Common myeloid progenitor, CD34-positive (primary cell): ENCODE measurements at regions not wholly inside any gene's neighbourhood (a gene's known extent, or its start where the extent isn't known, plus 50 kb on each side); places are given as distances from the start of the nearest gene placed in this dataset.
"Not testable (repeated sequence)": the region's sequence is repeated elsewhere in the genome, so short reads cannot be mapped to it uniquely, and the experiment has no call there.

Experiments used
- CTCF ChIA-PET: fragments of 350-600 bp; sonication (Branson Sonifier 250); formaldehyde crosslinking; loops from one replicate; lab custom pipeline; 2021; ENCODE audit warnings: antibody characterized with exemption; lab: Charles Lee
- POLR2A ChIA-PET: fragments of 350-600 bp; sonication (Branson Sonifier 250); formaldehyde crosslinking; loops from one replicate; lab custom pipeline; 2021; ENCODE audit warnings: antibody characterized with exemption; lab: Charles Lee
- DNase-seq, 3 donors: peaks; one replicate each; pipeline versions ENCODE4 v3.0.0 to v3.0.0-alpha.2; 2013
- H3K27ac ChIP-seq, 2 experiments: 1 replicate in 1 of 2; 2 replicates in 1 of 2; pipeline ENCODE4 v1.7.0; 2013; ENCODE audit warnings: inconsistent platforms in 2 of 2, low read length in 2 of 2, mild to moderate bottlenecking in 2 of 2, low read depth in 1 of 2, moderate library complexity in 1 of 2; ENCODE audit not compliant: severe bottlenecking in 2 of 2, insufficient read depth in 1 of 2, poor library complexity in 1 of 2
- H3K27me3 ChIP-seq, 5 experiments: replicated peaks in 2 of 5; 1 replicate in 3 of 5; 2 replicates in 2 of 5; pipeline versions ENCODE4 v1.6.1 to v1.7.0; 2013; ENCODE audit warnings: low read length in 4 of 5, mild to moderate bottlenecking in 2 of 5, moderate library complexity in 2 of 5, inconsistent platforms in 1 of 5; ENCODE audit not compliant: insufficient read depth in 5 of 5, control insufficient read depth in 4 of 5
- H3K36me3 ChIP-seq, 4 experiments: 1 replicate in 2 of 4; 2 replicates in 2 of 4; pipeline versions ENCODE4 v1.6.1 to v1.7.0; 2013; ENCODE audit warnings: low read length in 3 of 4, control low read depth in 1 of 4, mild to moderate bottlenecking in 1 of 4; ENCODE audit not compliant: control insufficient read depth in 4 of 4, insufficient read depth in 4 of 4
- H3K4me1 ChIP-seq, 4 experiments: 1 replicate in 3 of 4; 2 replicates in 1 of 4; pipeline versions ENCODE4 v1.6.1 to v1.7.1; 2013; ENCODE audit warnings: low read length in 3 of 4, mild to moderate bottlenecking in 3 of 4, control low read depth in 1 of 4, inconsistent platforms in 1 of 4, moderate library complexity in 1 of 4; ENCODE audit not compliant: control insufficient read depth in 4 of 4, insufficient read depth in 4 of 4; ENCODE audit errors: control extremely low read depth in 1 of 4
- H3K4me3 ChIP-seq, 7 experiments: 1 replicate in 4 of 7; 2 replicates in 3 of 7; pipeline versions ENCODE4 v1.5.1 to v1.7.0; 2013; ENCODE audit warnings: mild to moderate bottlenecking in 7 of 7, low read length in 6 of 7, moderate library complexity in 6 of 7, inconsistent platforms in 2 of 7, low read depth in 2 of 7, control low read depth in 1 of 7; ENCODE audit not compliant: insufficient read depth in 4 of 7, control insufficient read depth in 1 of 7; ENCODE audit errors: extremely low read depth in 1 of 7
- H3K9me3 ChIP-seq, 5 experiments: 1 replicate in 4 of 5; 2 replicates in 1 of 5; pipeline versions ENCODE4 v1.6.1 to v1.7.1; 2013; ENCODE audit warnings: low read length in 4 of 5, mild to moderate bottlenecking in 2 of 5, inconsistent platforms in 1 of 5, low read depth in 1 of 5, moderate library complexity in 1 of 5; ENCODE audit not compliant: control insufficient read depth in 4 of 5, insufficient read depth in 2 of 5; ENCODE audit errors: control extremely low read depth in 1 of 5
- WGBS: methylation state at CpG from one replicate; pipeline ENCODE4 v1.1.5; 2013; ENCODE audit not compliant: insufficient coverage; 5-methylcytosine and 5-hydroxymethylcytosine counted together

GRCh38 chr2:95760806-95761525 lies 169.2 kb downstream of the TRIM43 start:
- POLR2A ChIA-PET, result no interaction called here
- no peak overlapping the region for H3K27ac ChIP-seq
- 99% methylated on average over 10 of the region's 11 CpGs for WGBS

DNA sequence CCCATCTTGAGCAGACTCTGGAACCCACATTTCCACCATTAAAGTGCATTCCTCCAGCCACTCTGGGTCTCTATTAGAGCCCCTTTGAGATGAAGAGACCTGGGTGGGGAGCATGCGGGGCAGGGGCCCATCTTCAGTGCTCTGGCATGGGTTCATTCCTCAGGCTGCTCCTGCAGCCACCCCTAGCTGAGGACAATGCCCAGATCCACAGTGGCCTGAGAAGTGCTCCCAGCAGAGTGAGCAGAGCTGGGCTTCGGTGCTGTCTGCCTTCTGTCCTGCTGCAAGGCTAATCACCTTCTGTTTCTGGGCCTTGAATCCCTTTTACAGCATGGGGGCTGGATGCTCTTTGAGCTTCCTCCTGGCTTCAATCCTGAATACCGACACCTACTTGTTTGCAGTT lies 169.8 kb downstream of the TRIM43 start:
- Histone ChIP-seq H3K4me3 (no peak overlapping the region), H3K27ac (no peak overlapping the region), H3K9me3 (no peaks in the 10 kb centered on the region), H3K36me3 (no peaks in the 10 kb centered on the region), H3K27me3 (no peaks in the 10 kb centered on the region), H3K4me1 (no peaks in the 10 kb centered on the region)
- CTCF ChIA-PET, result no interaction called here
- DNase-seq, result no peak
- 93% methylated on average over 3 of the region's 3 CpGs for WGBS
- POLR2A ChIA-PET, result no interaction called here

More at GRCh38 chr2:95760806-95761525, 169.2 kb downstream of the TRIM43 start:
- H3K9me3 ChIP-seq, result no peaks in the 10 kb centered on the region
- no peak overlapping the region for H3K4me3 ChIP-seq
- H3K4me1 ChIP-seq, result no peaks in the 10 kb centered on the region
- H3K36me3 ChIP-seq, result no peaks in the 10 kb centered on the region
- H3K27me3 ChIP-seq, result no peaks in the 10 kb centered on the region
- CTCF ChIA-PET, result no interaction called here
- no peak for DNase-seq

DNA sequence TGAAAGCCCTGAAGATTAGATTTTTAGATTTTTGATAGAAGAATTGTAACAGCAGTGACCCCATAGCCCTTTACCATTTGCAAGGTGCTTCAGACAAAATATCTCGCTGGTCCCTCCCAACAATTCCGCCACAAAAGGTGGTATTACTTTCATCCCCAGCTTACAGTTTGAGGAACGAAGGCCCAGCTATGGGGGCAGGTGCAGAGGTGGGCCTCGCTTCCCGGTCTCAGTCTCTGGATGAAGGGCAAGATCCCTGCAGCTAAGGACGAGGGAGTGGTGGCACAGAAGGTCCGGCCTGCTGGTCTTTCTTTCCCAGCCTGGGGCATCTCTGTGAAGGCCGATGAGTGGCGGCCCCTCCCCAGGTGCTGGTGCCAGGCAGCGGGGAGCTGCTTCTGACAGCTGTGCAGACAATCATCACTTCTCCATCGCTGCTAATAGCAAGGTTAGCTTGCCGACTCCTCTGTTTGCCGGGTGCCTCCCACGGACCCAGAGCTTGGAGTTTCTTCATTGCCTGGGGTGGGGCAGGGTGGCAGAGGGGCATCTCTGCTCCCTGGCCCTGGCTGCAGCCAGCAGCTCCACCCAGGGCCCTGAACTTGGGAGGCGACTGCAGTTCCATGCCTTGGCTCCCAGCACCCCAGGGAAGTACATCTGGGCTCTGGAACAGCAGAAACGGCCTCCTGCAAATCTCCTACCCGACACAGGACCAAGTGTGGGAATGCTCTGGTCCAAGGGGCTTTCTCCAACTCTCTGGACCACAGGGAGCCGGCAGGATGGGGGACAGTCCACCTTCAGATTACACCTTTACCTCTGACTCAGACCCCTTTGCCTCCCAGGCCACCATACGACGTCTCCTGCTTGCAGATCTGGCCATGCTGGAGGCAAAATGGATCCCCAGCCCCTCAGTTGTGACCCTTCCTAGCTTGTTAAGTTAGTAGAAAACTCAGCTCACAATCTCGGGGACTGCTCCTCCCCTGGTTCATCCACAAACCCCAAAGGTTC lies 170.5 kb downstream of the TRIM43 start:
- H3K27me3 ChIP-seq, H3K9me3 ChIP-seq, CTCF ChIA-PET, POLR2A ChIA-PET, H3K4me1 ChIP-seq, DNase-seq, H3K36me3 ChIP-seq, H3K4me3 ChIP-seq, H3K27ac ChIP-seq: not testable (repeated sequence)
- 96% methylated on average over 13 of the region's 21 CpGs for WGBS

GRCh38 chr2:95763074-95763473 lies 171.3 kb downstream of the TRIM43 start:
- POLR2A ChIA-PET, H3K4me3 ChIP-seq: not testable (repeated sequence)
- WGBS, result 92% methylated on average over 2 of the region's 6 CpGs

GRCh38 chr2:95764966-95765365 lies 173.2 kb downstream of the TRIM43 start:
- H3K9me3 ChIP-seq, CTCF ChIA-PET, POLR2A ChIA-PET, H3K4me3 ChIP-seq, H3K4me1 ChIP-seq, H3K36me3 ChIP-seq, H3K27me3 ChIP-seq, DNase-seq, H3K27ac ChIP-seq: not testable (repeated sequence)
- 81% methylated on average over 3 of the region's 6 CpGs for WGBS

More at GRCh38 chr2:95763074-95763473, 171.3 kb downstream of the TRIM43 start:
- H3K36me3 ChIP-seq, H3K27ac ChIP-seq, CTCF ChIA-PET, H3K27me3 ChIP-seq, DNase-seq, H3K9me3 ChIP-seq, H3K4me1 ChIP-seq: not testable (repeated sequence)

DNA sequence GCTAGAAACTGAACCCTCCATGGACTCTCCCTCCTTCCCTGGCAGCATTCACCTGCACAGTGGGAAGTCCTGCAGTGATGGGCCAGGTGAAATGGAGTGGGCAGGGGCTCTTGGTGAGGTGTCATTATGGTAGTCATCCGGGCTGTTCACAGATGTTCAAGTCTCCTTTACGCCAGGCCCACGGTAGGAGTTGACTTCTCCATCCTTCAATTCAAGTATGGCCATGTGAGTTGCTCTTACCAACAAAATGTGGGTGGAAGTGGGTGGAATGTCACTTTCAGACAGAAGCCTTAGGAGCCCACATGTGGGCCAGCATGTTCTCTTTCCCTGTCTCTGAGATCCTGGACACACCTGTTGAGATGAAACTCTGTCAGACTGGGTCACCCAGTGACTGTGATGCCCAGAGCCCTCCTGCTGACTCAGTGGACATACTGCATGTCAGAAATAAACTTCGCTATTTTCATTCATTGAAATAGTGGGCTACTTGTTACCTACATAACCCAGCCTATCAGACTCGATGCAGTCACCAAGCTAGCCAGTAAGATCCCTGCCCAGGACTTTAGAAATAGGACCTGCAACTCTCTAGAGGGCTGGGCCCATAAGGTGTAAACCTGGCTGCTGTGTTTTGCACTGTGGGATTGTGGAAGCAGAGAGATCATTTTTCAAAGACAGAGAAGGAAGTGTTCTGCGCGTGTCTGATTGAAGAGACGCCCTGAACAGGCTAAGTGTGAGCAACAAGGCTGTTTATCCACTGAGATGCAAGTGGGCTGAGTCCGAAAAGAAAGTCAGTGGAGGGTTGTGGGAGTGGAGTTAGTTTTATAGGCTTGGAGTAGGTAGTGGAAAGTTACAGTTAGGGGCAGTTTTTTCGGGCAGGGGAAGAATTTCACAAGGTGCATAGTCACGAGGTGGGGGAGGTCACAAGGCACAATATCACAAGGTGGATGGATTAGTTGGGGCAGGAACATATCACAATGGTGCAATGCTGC lies 174.4 kb downstream of the TRIM43 start:
- POLR2A ChIA-PET, H3K27me3 ChIP-seq, CTCF ChIA-PET, H3K36me3 ChIP-seq, H3K4me1 ChIP-seq, DNase-seq, H3K9me3 ChIP-seq, H3K27ac ChIP-seq, H3K4me3 ChIP-seq: not testable (repeated sequence)
- 82% methylated on average over 7 of the region's 11 CpGs for WGBS
